K562 (cell line): ENCODE measurements at regions not wholly inside any gene's neighbourhood (a gene's known extent, or its start where the extent isn't known, plus 50 kb on each side); places are given as distances from the start of the nearest gene placed in this dataset.
A peak's percentile ranks its signal among the peaks of the same experiment; 100 is the strongest.

Experiments
- ATF7 ChIP-seq: fragments of 450-650 bp; IDR thresholded peaks from 2 replicates; pipeline ENCODE4 v1.7.1; 2014; ENCODE audit warnings: mild to moderate bottlenecking, moderate library complexity
- CAMTA2 ChIP-seq: fragments of 250-450 bp; sonication (Bioruptor Pico); conservative IDR thresholded peaks from 2 replicates; pipeline ENCODE4 v1.5.1; 2022
- IRF2 ChIP-seq: sonication (generic); formaldehyde crosslinking; IDR thresholded peaks from 2 replicates; pipeline ENCODE4 v1.8.1; 2022; ENCODE audit warnings: mild to moderate bottlenecking, missing genetic modification reagents
- NFE2L1 ChIP-seq: fragments of 450-650 bp; IDR thresholded peaks from 2 replicates; pipeline ENCODE4 v1.6.1; 2016; ENCODE audit warnings: missing genetic modification characterization, low read depth, mild to moderate bottlenecking, missing compliant biosample characterization, moderate library complexity, borderline replicate concordance
- PCBP2 ChIP-seq: fragments of 200-400 bp; formaldehyde crosslinking; IDR thresholded peaks from 2 replicates; pipeline ENCODE4 v1.6.1; 2018; ENCODE audit warnings: low read length, low read depth, mild to moderate bottlenecking, moderate library complexity; ENCODE audit not compliant: poor library complexity, severe bottlenecking
- RBM15 ChIP-seq: fragments of 200-400 bp; formaldehyde crosslinking; IDR thresholded peaks from 2 replicates; pipeline ENCODE4 v1.6.1; 2018; ENCODE audit warnings: mild to moderate bottlenecking, low read length, moderate library complexity; ENCODE audit not compliant: insufficient read depth
- SMARCC2 ChIP-seq: fragments of 450-650 bp; IDR thresholded peaks from 2 replicates; pipeline ENCODE4 v1.6.1; 2017; ENCODE audit warnings: antibody characterized with exemption, moderate library complexity, mild to moderate bottlenecking, low read depth
- TRIM24 ChIP-seq, 2 experiments: fragments of 450-650 bp; IDR thresholded peaks; 2 replicates each; pipeline ENCODE4 v1.6.1; 2016
- ZNF253 ChIP-seq: fragments of 250-450 bp; sonication (Bioruptor Pico); conservative IDR thresholded peaks from 2 replicates; pipeline ENCODE4 v1.6.1; 2021; ENCODE audit warnings: mild to moderate bottlenecking
- ZNF79 ChIP-seq: fragments of 250-450 bp; sonication (Bioruptor Pico); IDR thresholded peaks from 2 replicates; pipeline ENCODE4 v1.4.0; 2020; ENCODE audit warnings: low read depth, mild to moderate bottlenecking, moderate library complexity
- TF ChIP-seq, protein P1 (sequence below), 2 experiments: fragments of 450-650 bp; IDR thresholded peaks; 2 replicates each; pipeline ENCODE4 v1.6.1; 2016; ENCODE audit warnings: mild to moderate bottlenecking in 2 of 2, borderline replicate concordance in 1 of 2, low read depth in 1 of 2, moderate library complexity in 1 of 2
- TF ChIP-seq, protein P2 (sequence below): sonication (generic); formaldehyde crosslinking; IDR thresholded peaks from 2 replicates; pipeline ENCODE4 v1.8.0; 2023; ENCODE audit warnings: mild to moderate bottlenecking, missing genetic modification reagents
- TF ChIP-seq, protein P3 (sequence below), 2 experiments: IDR thresholded peaks; 2 replicates each; pipeline ENCODE4 v1.6.1; 2011; ENCODE audit warnings: borderline replicate concordance in 1 of 2, control low read depth in 1 of 2, low read depth in 1 of 2, low read length in 1 of 2, mild to moderate bottlenecking in 1 of 2, mixed read lengths in 1 of 2, moderate library complexity in 1 of 2; ENCODE audit not compliant: insufficient read depth in 1 of 2, insufficient read length in 1 of 2, poor library complexity in 1 of 2, severe bottlenecking in 1 of 2; ENCODE audit errors: extremely low read depth in 1 of 2

DNA sequence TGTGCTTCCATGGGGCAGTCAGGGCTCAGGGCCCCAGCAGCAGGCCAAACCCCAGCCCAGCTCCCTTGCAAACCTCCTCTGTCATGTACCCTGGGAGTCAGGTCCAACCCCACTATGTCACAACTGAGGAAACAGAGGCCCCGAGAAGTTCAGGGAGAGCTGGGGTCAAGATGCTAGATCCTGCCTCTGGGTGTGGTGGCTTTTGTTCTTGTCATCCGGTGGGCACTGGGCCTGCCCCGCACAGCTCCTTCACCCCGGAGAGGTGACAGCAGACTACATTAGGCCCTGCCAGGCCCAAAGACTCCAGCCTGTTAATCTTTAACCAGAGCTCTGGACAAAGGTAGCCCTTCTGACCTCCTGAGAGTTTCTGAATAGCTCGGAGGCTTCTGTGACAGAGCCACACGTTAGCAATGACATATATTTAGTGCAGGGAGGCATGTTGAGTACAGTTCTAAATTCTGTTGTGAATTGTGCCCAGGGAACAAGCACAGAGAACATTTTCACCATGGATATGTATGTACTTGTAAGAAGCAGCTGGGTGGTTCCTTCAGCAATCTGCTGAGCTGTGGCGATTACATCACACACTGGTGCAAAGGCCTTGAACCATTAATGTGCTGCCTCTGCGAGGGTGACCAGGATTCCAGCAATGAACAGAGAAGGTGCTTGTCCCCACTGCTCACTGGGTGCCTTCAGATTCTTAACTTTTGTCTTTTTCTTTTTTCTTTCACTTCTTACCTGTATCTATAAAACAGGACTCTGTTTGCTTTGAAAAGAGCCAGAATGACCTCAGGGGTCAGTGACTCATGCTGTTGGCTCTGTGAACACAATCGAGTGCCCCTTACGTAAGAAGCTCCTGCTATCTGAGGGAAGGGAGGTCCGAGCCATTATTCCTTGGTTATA lies 102.8 kb downstream of the RHOU start (continued):
- TF ChIP-seq, protein P1, sequence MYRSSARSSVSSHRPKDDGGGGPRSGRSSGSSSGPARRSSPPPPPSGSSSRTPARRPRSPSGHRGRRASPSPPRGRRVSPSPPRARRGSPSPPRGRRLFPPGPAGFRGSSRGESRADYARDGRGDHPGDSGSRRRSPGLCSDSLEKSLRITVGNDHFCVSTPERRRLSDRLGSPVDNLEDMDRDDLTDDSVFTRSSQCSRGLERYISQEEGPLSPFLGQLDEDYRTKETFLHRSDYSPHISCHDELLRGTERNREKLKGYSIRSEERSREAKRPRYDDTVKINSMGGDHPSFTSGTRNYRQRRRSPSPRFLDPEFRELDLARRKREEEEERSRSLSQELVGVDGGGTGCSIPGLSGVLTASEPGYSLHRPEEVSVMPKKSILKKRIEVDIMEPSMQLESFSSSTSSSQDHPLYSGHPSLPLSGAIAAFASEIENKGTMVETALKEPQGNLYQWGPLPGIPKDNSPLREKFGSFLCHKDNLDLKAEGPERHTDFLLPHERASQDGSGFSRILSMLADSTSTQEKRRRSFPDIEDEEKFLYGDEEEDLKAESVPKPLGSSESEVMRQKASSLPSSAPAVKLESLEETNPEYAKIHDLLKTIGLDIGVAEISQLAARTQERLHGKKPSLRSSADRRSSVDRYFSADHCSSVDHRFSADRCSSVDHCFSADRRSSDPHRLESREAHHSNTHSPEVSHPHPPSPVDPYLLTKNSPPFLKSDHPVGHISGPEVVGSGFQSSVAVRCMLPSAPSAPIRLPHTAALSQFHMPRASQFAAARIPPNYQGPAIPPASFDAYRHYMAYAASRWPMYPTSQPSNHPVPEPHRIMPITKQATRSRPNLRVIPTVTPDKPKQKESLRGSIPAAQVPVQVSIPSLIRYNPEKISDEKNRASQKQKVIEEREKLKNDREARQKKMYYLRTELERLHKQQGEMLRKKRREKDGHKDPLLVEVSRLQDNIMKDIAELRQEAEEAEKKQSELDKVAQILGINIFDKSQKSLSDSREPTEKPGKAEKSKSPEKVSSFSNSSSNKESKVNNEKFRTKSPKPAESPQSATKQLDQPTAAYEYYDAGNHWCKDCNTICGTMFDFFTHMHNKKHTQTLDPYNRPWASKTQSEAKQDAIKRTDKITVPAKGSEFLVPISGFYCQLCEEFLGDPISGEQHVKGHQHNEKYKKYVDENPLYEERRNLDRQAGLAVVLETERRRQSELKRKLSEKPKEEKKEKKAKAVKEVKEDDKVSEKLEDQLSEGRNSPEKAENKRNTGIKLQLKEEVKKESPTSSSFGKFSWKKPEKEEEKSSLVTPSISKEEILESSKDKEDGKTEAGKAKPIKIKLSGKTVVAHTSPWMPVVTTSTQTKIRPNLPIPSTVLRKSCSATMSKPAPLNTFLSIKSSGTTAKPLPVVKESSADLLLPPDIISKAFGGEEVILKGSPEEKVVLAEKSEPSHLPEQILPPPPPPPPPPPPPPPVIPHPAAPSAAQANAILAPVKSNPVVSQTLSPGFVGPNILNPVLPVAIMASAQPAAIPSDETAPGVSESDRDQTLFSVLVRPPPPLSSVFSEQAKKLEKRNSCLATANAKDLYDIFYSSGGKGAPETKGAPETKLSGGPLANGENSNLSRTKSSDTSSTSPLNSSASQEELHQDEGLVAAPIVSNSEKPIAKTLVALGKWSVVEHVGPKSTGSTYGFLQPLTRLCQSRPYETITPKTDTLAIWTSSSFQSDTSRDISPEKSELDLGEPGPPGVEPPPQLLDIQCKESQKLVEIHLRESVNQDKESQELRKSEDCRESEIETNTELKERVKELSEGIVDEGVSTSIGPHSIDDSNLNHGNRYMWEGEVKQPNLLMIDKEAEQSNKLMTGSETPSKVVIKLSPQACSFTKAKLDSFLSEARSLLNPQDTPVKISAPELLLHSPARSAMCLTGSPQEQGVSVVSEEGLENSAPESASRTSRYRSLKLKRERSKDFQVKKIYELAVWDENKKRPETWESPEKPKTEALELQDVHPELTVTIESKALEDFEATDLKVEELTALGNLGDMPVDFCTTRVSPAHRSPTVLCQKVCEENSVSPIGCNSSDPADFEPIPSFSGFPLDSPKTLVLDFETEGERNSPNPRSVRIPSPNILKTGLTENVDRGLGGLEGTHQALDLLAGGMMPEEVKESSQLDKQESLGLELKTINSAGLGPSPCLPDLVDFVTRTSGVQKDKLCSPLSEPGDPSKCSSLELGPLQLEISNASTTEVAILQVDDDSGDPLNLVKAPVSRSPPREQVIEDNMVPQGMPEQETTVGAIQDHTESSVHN (IDR thresholded peaks at IDR 0.05; ENCODE audit: borderline replicate concordance in 1 of 2, low read depth in 1 of 2), result peak in 1 of 2 experiments; percentile 57; a peak in 2 of 4 replicates
- TF ChIP-seq, protein P2, sequence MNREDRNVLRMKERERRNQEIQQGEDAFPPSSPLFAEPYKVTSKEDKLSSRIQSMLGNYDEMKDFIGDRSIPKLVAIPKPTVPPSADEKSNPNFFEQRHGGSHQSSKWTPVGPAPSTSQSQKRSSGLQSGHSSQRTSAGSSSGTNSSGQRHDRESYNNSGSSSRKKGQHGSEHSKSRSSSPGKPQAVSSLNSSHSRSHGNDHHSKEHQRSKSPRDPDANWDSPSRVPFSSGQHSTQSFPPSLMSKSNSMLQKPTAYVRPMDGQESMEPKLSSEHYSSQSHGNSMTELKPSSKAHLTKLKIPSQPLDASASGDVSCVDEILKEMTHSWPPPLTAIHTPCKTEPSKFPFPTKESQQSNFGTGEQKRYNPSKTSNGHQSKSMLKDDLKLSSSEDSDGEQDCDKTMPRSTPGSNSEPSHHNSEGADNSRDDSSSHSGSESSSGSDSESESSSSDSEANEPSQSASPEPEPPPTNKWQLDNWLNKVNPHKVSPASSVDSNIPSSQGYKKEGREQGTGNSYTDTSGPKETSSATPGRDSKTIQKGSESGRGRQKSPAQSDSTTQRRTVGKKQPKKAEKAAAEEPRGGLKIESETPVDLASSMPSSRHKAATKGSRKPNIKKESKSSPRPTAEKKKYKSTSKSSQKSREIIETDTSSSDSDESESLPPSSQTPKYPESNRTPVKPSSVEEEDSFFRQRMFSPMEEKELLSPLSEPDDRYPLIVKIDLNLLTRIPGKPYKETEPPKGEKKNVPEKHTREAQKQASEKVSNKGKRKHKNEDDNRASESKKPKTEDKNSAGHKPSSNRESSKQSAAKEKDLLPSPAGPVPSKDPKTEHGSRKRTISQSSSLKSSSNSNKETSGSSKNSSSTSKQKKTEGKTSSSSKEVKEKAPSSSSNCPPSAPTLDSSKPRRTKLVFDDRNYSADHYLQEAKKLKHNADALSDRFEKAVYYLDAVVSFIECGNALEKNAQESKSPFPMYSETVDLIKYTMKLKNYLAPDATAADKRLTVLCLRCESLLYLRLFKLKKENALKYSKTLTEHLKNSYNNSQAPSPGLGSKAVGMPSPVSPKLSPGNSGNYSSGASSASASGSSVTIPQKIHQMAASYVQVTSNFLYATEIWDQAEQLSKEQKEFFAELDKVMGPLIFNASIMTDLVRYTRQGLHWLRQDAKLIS (CRISPR knock-in tag), result no peak
- TF ChIP-seq RBM15 (no peak), ATF7 (peak; percentile 90), ZNF253 (CRISPR knock-in tag) (no peak), CAMTA2 (CRISPR knock-in tag) (no peak), PCBP2 (no peak), NFE2L1 (no peak), IRF2 (CRISPR knock-in tag) (no peak), SMARCC2 (peak; percentile 67; the same call in 1 of the 2 replicates), TRIM24 (IDR thresholded peaks at IDR 0.05) (peak in 1 of 2 experiments; percentile 39; a peak in 1 of 4 replicates), ZNF79 (CRISPR knock-in tag) (no peak)
- TF ChIP-seq, protein P3, sequence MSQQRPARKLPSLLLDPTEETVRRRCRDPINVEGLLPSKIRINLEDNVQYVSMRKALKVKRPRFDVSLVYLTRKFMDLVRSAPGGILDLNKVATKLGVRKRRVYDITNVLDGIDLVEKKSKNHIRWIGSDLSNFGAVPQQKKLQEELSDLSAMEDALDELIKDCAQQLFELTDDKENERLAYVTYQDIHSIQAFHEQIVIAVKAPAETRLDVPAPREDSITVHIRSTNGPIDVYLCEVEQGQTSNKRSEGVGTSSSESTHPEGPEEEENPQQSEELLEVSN (IDR thresholded peaks at IDR 0.05; ENCODE audit: borderline replicate concordance in 1 of 2, extremely low read depth in 1 of 2, insufficient read depth in 1 of 2, insufficient read length in 1 of 2, low read depth in 1 of 2, low read length in 1 of 2, poor library complexity in 1 of 2, severe bottlenecking in 1 of 2), result no peak
